GM12891 (cell line): ENCODE measurements at regions not wholly inside any gene's neighbourhood (a gene's known extent, or its start where the extent isn't known, plus 50 kb on each side); places are given as distances from the start of the nearest gene placed in this dataset.

Experiments used
- DNase-seq: peaks from one replicate; pipeline ENCODE4 v3.0.0; 2011; ENCODE audit warnings: low spot score; ENCODE audit not compliant: insufficient read length
- FAIRE-seq: peaks from 2 replicates; lab custom pipeline; 2011; peaks lifted over from hg19 to GRCh38; lab: Jason Lieb, UNC
- PAX5 ChIP-seq: IDR thresholded peaks from 2 replicates; pipeline ENCODE4 v1.6.1; 2011; ENCODE audit warnings: low read length, moderate library complexity, mild to moderate bottlenecking; ENCODE audit not compliant: insufficient read depth, severe bottlenecking
- POLR2A ChIP-seq: IDR thresholded peaks from 2 replicates; pipeline ENCODE4 v1.6.1; 2011; ENCODE audit warnings: low read depth, low read length, control low read depth
- POLR2AphosphoS5 ChIP-seq: IDR thresholded peaks from 2 replicates; pipeline ENCODE4 v1.6.1; 2011; ENCODE audit warnings: low read depth, low read length, control low read depth
- POU2F2 ChIP-seq: IDR thresholded peaks from 2 replicates; pipeline ENCODE4 v1.6.1; 2011; ENCODE audit warnings: low read depth, mild to moderate bottlenecking, control low read depth, low read length, moderate library complexity
- SPI1 ChIP-seq: IDR thresholded peaks from 2 replicates; pipeline ENCODE4 v1.6.1; 2011; ENCODE audit warnings: low read depth, low read length, control low read depth
- TAF1 ChIP-seq: IDR thresholded peaks from 2 replicates; pipeline ENCODE4 v1.6.1; 2011; ENCODE audit warnings: low read depth, low read length, control low read depth

- DNase-seq (no peak), FAIRE-seq (no peak)
- TF ChIP-seq POLR2AphosphoS5 (no peak), POLR2A (no peak), TAF1 (no peak), PAX5 (no peak), SPI1 (no peak), POU2F2 (no peak)
Measured at GRCh38 chr15:75145027-75145841, 56.4 kb upstream of the C15orf39 start.

DNA sequence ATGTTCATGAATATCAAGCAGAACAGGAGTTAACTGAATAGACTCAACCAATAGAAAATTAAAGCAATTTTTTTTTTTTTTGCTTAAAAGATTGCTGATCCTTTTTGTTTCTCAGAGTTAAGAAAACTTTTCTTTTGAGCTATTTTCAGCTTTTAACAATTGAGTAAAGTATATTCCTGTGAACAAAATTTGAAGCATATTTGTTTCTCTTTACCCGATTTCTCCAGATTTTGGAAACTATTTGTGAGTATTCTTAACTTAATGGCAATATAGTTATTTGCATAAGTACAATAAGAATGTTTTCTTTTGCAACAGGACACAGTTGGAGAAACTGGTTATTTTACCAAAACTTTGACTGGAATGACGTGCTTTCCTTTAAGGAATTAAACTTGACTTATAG lies 53.4 kb upstream of the C15orf39 start:
- TF ChIP-seq PAX5, result no peak
- FAIRE-seq (no peak), DNase-seq (no peak)

GRCh38 chr15:75149867-75150709 lies 51.6 kb upstream of the C15orf39 start:
- FAIRE-seq (peak; percentile 48), DNase-seq (no peak)

DNA sequence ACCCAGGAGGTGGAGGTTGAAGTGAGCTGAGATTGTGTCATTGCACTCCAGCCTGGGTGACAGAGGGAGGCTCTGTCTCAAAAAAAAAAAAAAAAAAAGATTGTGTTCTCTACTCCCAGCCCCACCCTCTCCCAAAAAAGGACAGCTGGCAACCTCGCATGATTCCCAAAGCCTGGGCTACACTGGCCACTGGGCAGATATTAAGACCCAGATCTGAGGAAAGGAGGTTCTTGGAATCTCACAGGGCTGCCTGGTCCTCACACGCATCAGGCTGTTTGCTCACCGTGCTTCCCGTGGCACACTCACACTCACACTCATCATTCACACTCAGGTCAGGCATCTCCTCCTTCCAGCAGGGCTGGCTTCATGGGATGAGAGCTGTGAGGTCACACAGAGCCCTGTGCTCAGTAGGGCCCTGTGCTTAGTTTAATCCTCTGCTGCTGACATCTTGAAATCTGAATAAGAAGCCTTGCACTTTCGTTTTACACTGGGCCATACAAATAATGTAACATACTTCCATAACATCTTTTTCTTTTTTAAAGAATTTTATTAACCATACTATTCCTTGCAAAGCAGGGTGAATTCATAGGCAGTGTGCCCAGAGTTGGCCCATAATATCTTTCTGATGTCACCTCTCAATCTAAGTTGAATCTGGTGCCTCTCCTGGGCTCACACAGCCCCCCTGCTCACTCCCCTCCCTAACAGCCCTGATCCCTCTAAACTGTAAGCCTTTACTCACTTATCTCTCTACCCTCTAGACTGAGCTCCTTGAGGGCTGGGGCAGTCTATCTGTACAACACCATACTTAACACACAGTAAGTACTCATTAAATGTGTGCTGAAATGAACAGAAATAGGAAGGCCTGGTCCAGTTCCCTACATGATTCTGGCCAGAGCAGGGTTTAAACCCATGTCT lies 50.2 kb upstream of the C15orf39 start:
- no peak for FAIRE-seq
- DNase-seq, result no peak
- no peak for TF ChIP-seq SPI1
- TF ChIP-seq POLR2AphosphoS5, result no peak
- no peak for TF ChIP-seq PAX5
- no peak for TF ChIP-seq POU2F2
- no peak for TF ChIP-seq TAF1
- no peak for TF ChIP-seq POLR2A

More at GRCh38 chr15:75149867-75150709, 51.6 kb upstream of the C15orf39 start:
- TF ChIP-seq POLR2A (no peak), SPI1 (no peak)
